NCI-H446 (cell line): ENCODE measurements at regions not wholly inside any gene's neighbourhood (a gene's known extent, or its start where the extent isn't known, plus 50 kb on each side); places are given as distances from the start of the nearest gene placed in this dataset.

ENCODE experiments used
- DNase-seq, 2 experiments: peaks; one replicate each; lab custom pipeline; 2025; lab: John Stamatoyannopoulos, UW

DNA sequence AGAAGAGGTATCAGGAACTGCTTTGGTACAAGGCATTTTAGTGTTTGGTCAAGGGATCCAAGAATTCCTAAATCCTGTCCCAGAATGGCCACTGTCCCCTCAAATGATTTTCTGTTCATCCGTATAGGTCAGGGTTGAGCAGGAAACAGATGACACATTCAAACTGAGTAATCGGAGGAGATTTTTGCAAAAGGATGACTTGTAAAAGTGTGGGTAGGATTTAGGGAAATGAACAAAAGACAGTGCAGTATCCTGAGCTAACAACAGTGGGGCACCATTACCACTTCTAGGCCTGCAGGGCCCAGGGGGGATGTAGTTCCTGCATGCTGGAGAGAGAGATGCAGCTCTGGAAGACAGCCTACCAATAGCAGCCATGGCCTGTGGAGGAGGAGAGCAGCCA lies 290.1 kb downstream of the ZSWIM6 start:
- no peak for DNase-seq

DNA sequence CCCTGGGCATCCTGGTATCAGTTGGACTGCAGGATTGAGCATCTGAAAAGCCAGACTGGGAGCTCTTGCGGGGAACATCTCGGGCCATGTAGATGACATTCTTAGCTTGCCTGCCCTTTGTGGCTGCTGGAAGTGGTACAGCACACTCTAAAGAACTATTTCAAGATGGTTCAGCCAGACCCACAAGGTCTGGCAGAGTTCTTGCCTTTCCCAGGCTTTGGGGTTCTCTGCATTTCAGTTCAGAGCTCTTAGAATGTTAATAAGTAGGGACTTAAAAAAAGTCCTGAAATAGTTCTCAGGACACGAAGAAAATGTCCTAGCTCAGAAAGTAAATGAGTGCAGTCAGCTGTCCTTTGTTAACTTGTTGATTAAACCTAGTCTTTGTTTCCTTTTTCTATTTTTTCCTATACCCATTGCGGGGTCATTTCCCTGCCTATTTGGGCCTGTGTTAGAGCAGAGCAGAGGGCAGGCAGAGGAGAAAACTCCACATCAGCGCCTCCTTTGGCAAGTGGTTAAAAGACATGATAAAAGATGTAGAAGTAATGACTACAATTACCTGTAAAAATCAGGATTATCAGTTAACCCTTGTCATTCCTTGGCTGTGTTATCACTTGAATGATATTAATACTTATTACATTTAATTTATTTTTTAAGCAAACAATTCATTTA lies 291.5 kb downstream of the ZSWIM6 start:
- no peak for DNase-seq

DNA sequence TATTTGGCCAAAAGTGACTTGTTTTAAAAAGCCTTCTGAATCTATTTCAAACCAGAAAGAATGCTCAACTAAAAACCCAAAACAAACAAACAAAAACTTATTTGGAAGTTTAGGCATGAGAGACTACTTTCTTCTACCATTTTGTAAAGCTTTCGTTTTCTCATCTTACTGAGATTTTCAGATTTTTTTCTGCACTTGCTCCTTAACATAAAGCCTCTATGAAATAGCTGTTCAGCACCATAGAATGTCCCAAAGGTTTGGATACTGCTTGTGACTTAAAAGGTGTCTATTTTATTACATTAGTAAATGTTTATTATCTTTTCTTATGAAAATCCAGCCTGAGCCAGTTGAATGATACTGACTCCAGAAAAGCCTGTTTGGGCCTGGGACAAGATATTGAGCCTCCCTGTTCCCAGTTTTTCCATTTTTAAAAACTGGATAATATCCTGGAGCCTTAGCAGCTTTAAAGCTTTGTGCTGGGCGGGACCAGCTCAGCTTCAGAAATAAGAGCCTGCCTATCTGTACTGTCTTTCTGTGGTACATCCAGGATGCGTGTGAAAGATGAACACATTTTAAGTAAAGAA lies 292.6 kb downstream of the ZSWIM6 start:
- DNase-seq, result no peak

DNA sequence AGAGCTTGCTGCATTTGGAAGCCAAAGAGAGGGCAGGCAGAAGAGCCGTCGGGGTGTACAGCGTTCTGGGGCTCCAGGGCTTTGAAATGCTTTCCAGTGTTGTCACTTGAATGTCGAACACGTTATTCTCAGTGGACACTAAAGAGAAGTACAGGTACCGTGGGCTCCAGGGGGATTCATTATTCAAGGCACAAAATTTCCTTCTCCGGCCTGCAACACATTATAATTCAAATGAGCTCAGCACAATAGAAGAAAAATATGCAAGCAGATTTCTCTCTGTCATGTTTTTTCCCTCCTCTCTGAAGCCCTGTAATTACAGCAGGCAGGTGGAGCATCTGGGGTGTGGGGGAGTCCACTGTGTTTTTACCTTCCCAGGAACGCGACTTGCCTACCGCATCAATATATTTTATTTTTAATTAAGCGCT lies 293.1 kb downstream of the ZSWIM6 start:
- DNase-seq, result no peak

DNA sequence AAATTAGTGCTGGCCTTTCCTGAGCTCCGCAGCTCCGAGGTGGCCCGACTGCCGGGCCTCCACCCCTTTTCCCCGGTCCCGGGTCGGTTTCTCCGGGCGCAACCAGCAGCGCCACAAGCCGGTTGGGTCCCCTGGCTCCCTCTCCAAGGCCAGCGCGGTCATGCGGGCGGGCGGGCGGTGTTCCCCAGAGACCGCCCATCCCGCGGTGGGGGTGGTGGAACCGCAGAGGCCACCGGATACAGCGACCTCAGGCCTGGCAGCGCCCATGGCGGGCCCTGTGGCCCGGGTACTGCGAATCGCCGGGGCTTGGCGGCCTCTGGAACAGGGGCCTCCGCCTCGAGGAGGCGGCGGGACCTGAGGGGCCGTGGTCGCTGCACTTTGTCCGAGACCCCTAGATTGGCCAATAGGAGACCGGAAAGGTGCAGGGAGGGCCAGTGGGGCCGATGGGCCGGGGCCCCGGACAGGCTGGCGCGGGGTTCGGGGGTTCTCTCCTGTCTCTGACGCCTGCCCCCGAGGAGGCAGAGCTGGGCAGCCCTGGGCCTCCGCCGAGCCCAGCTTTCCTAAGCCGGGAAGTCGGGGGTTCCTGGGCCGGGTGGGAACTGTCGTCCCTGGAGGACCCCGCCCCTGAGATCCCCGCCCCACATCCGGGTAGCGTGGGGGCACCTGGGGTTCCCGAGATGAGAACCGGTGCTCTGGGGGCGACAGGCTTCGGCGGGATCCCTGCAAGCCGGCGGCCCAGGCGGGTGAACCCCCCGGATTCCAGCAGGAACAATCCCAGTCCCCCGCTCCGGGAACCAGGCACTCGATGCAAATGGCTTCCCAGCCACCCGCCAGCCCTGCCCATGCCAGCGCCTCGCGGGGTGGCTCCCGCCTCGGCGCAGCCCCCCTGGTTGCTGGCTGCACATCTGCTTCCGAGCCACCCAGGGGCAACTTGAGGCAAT lies 293.9 kb downstream of the ZSWIM6 start:
- DNase-seq, result no peak

DNA sequence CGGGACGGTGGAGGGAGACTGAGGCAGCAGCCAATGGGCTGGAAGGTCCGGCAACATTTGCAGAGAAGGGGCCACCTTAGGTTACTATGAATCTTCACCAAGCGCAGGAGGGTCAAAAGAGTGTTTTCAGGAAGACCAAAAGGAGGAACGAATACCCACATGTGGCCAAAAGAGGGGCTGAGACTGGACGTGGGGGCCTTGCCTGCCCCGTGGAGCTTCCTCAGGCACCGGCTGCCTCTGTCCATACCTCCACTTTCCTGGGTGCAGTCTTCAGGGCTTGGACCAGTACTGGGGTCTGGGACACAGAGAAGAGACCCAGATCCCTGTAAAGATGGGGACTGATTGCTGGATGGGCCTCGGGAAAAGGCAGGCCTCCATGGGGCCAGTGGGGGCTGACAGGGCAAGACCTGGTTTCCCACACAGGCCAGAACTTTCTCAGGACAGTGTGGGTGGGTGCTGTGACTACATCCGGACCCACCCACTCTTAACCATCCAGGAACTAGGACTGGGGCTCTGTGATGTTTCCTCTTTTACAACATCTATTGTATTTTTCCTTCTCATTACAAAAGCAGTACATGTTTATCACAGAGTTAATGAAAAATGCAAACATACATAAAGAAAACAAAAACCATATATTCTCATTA lies 294.7 kb downstream of the ZSWIM6 start:
- DNase-seq, result no peak

DNA sequence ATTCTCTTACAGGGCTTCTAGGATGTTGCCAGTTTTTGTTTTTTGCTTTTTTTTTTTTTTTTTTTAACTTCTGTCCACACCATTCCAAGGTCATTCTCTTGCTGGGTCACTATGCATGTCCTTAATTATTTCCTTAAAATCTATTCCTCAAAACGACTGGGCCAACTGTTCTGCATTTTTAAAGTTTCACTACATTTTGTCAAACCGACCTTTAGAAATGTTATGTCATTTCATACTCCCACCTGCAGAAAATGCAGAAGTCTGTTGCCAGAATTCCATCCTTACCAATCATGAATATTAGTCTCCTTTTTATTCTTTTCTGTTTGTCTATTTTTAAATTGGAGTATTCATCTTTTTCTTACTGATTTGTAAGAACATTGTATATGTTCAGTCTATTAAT lies 295.5 kb downstream of the ZSWIM6 start:
- DNase-seq, result no peak

DNA sequence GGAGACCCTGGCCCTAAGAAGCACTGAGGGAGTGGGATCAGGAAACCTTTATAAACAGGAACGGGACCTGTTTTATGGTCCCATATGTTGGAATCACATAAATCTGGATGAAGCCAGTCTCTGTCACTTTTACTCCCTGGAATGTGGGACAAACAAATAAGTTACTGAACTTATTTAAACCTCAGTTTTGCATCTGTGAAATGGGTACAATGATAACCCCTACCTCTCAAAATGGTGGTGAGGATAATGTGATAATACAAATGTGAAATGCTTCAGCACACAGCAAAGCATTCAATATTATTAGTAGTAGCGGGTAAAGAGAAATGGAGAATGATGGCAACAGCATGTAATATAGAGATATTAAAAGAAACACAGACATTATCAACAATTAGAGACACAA lies 298.9 kb downstream of the ZSWIM6 start:
- no peak for DNase-seq

DNA sequence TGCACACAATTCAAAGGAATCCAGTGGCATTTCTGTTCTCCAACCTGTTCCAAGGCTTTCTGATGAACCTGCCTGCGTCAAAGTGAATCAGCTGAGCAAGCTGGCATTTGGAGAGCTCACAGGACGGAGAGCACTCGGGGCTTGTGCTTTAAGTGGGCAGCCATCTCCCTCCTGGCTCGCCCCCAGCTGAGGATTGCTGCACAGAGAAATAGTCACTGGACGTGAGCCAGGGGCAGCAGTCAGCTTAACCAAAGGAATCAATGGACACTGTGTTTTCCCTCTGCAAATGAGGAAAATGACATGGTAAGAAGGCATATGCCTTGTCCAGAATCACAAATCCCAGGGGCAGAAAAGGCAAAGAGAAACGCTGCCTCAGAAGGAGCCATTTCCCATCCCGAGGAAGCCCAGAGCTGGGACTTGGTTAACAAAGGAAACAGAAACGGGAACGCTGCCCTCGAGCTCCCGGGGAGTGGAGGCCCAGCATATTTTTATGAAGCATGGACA lies 299.4 kb downstream of the ZSWIM6 start:
- DNase-seq, result peak in 1 of 2 experiments; percentile 41

DNA sequence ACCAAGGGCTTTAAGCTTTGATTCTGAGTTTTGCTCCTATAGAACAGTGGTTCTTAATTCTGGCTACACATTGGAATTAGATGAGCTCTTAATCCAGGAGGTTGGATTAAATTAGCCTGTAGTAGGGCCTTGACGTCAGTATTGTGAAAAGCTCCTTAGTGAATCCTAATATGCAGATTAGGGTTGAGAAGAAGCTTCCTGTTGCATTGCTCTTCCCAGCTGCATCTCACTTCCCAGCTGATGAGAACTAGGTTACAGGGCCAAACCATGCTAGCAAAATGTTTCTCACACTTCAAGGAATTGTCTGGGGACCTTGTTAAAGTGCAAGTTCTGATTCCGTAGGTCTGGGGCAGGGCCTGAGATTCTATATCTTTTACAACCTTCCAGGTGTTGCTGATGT lies 300.0 kb downstream of the ZSWIM6 start:
- no peak for DNase-seq

DNA sequence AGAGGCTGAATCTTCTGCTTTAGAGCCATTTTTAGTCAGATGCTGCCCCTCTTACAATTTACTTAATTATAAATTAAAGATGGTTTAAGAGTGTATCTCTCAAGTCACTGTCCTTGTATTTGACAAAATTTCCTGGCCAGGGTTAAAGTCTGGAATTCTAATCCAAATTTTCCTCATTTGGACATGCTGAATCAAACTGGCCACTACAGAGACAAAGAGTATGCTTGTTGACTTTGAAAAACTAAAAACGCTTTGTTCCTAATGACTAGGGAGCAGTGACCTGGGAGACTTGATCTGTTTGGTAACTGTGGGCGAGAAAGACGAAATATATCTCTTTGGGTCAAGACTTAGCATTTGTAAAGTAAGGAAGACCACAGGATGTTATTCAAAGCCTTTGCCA lies 303.2 kb downstream of the ZSWIM6 start:
- no peak for DNase-seq

DNA sequence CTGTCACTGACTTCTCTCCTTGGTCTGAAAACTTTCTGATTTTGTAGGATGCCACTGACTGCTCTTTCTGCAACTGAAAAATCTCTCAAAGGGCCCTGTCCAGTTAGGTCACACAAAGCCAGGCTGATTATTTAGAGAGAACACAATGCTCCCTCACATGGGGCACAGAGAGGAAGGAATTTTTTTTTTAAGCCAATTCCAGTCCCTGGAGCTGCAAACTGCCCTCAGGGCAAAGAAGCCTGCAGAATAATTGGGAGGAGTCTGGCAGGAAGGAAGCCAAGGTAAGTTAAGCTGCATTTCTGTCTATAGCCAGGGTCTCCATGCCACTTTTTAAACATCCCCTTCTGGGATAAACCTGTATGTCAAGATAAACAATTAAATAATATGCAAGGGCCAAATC lies 305.5 kb downstream of the ZSWIM6 start:
- no peak for DNase-seq

DNA sequence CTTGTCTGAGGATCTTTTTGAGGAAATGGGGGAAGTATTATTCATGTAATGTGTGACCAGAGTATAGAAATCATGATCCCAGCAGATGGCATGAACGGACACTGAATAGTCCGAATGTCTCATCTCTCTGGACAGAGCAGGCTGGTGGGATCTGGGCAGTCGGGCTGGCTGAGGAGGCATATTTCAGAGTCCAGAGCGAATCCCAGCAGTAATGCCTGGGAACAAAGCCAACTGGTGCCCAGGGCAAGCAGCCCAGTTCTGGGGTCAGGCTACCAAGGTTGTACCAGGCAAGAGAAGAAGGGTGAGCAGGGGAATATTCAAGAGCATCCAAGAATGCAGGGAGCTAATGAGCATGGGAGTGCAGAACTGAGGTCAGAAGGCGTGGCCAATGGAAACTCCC lies 306.4 kb downstream of the ZSWIM6 start:
- DNase-seq, result no peak

DNA sequence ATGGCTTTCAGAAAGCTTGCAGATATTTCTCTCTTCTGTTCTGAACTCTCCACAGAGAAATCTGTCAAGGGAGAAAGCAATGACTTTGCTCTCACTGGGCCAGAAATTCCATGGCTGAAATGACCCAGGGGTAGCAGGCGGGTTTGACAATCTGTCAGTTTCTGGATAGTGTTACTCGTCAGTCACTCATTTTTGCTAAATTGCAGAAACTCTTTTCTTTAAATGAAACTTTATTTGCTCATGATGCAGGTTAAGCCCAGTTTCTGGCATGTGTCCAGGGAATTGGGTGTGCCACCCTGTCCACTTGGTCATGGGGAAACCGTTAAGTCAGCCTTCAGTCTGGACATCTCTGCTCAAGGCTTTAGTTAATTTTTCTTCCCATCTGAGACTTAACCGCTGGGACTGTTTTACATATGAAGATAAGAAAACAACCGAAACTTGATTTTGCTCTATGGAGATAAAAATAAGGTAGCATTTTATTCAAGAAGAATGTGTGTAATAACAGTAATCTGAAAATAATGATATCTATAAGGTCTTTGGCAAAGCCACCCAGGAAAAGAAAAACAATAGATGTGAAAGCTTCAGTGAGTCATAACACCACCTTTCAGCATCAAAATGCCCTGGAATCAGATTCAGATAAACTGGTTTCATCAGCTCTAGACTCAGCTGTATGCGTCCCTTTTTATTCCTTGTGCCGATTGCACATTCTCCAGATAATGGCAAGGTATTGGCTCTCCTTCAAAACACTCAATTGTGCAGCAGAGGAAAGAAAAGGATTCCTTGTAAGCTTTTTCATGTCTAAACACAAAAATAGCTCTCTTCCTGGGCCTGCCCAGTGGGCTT lies 308.3 kb downstream of the ZSWIM6 start:
- DNase-seq, result no peak

DNA sequence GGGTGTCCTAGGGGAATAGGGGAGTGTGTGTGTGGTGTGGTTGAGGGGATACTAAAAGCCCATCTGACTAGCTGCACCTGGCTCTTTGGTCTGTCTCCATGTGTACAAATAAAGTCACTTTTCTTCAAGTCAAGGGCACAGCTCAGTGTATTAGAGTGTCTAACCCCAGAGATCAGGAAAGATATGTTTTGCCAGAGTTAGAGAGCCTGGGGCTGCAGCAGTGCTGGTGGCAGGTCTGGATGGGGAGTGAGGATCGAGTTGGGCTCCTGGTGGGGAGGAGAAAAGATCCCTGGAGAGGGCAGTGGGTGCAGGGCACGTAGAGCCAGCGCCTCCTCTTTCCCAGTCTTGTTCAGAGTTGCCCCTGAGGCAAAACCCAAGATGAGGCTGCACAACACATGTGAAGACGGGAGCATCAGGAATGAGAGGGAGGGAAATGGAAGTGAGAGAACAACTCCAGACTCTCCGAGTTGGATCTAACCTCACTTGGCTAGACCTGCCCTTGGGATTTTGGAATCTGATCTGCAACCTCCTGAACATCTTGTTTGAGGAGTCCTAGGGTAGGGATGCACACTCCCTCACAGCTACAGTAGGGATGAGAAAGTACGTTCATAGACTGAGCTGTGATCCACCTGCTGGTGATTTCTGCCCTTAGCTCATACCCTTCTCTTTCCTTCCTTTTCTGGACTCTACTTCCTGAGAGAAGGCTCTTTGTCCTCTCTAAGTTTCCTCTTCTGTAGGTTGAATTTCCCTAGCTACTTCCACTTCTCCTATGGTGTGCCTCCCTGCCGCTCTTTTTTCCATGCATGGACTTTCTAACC lies 309.9 kb downstream of the ZSWIM6 start:
- DNase-seq, result no peak

DNA sequence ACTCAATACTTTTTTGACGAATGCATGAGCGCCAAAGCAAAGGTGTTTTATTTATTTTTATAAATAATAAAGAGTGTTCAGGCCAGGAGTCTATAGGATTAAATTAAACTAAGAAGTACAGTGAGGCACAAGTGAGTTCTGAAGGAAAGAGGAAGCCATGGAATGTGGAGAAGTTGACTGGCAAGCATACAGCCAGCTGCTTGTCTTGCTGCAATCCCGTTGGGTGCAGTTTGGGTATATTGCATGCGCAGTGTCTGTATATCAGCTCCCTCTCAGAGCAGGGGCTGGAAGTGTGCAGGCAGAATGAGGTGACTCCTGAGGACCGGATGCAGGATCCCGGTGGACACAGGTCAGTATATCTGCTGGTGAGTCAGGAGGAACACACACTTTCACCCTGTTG lies 315.6 kb downstream of the ZSWIM6 start:
- no peak for DNase-seq

DNA sequence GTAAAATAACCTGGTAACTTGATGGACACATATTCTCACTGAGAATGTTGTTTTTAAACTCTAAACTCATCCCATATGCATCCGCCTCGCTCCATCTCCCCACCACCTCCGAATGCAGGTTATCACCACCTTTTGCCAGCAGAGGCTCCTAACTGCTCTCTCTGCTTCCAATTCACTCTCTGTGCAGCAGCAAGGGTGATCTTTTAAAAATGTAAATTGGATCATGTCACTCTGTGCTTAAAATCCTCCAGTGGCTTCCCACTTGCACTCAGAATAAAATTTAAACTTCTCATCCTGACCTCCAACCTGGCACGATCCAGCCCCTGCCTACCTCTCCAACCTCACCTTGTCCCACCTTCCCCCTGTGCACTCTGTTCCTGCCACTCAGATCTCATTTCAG lies 317.2 kb downstream of the ZSWIM6 start:
- DNase-seq, result no peak

DNA sequence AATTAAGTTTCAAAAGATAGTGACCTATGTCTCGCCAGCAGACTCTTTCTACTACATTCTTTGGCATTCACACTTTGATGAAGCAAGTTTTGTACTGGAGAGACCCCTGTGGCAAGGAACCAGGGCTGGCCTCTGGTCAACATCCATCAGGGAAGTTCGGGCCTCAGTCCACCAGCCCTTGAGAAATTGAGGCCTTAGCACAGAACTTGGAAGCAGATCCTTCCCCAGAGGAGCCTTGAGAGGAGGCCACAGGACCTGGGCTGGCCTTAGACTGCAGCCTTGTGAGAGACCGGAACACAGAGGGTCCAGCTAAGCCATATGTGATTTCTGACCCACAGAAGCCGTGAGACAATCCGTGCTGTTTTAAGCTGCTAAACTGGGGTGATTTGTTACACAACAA lies 317.9 kb downstream of the ZSWIM6 start:
- no peak for DNase-seq

DNA sequence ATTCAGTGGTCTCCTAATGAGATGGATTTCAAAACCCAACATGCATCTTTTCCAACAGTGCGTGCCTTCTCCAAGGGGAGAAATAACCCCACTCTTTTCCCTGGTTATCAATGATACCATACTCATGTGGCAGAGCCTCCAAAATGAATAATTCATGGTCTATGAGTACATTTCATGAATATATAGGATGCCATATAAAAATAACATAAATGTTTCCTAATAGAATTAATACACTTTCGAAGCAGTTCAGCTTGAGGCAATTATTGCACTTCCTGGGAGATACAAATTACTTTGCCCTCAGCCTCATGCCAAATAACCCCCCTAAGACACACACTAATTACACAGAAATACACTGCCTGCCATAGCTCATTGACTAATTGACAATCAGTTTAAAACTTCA lies 318.6 kb downstream of the ZSWIM6 start:
- DNase-seq, result no peak

DNA sequence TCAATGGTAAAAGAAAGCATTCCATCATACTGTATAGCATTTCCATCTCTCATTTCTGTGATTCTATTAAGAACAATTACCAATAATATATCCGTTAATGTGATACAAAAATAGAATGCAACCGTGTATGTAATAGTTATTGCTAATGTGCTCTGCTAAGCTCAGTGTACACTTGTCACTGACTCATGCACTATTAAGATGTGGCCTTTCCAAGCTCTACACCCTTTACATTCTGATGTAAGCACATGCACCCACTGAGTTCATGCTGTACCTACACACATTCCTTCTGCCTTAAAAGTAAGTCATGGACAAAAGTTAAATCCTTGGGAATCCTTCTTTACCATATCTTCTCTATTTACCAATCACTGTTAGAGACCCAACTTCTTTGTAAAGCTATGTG lies 319.1 kb downstream of the ZSWIM6 start:
- DNase-seq, result no peak

DNA sequence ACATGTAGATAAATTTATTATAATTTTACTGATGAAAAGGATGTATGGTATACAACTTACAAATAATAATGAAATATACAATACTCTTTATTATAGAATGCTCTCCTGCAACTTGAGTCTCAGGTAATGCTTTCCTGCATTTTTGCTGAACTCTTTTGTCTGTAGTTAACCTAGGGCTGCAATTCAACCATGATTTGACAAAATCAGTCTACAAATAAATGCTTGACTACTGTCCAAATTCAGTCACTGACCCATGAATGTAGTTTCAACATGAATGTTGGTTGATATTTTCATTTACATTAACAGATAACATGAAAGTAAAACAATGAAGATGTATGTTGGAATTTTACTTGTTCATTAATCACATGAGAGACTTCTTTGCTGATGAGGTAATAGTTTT lies 320.9 kb downstream of the ZSWIM6 start:
- no peak for DNase-seq
